H9 (cell line): ENCODE measurements at regions not wholly inside any gene's neighbourhood (a gene's known extent, or its start where the extent isn't known, plus 50 kb on each side); places are given as distances from the start of the nearest gene placed in this dataset.
A peak's percentile ranks its signal among the peaks of the same experiment; 100 is the strongest.

Source experiments
- DNase-seq: peaks from one replicate; pipeline ENCODE4 v3.0.0-alpha.2; 2017
- H2AFZ ChIP-seq: one replicate; pipeline ENCODE4 v1.6.1; 2013; ENCODE audit warnings: mild to moderate bottlenecking, low read length, control low read depth, moderate library complexity
- H2AK5ac ChIP-seq: 2 replicates; pipeline ENCODE4 v1.6.1; 2013; ENCODE audit warnings: low read length, control low read depth, mixed read lengths; ENCODE audit not compliant: insufficient read length
- H2BK120ac ChIP-seq: one replicate; pipeline ENCODE4 v1.6.1; 2013; ENCODE audit warnings: low read depth, mild to moderate bottlenecking, low read length, control low read depth, inconsistent platforms; ENCODE audit not compliant: poor library complexity, severe bottlenecking
- H2BK12ac ChIP-seq: 2 replicates; pipeline ENCODE4 v1.6.1; 2013; ENCODE audit warnings: low read length, control low read depth, mixed read lengths, low read depth; ENCODE audit not compliant: insufficient read length
- H2BK15ac ChIP-seq: 2 replicates; pipeline ENCODE4 v1.6.1; 2013; ENCODE audit warnings: low read depth, low read length, control low read depth
- H2BK20ac ChIP-seq: one replicate; pipeline ENCODE4 v1.6.1; 2013; ENCODE audit warnings: low read depth, mild to moderate bottlenecking, low read length, control low read depth, inconsistent platforms; ENCODE audit not compliant: poor library complexity, severe bottlenecking
- H2BK5ac ChIP-seq: 2 replicates; pipeline ENCODE4 v1.6.1; 2013; ENCODE audit warnings: low read length, control low read depth, mixed read lengths; ENCODE audit not compliant: insufficient read length
- H3K14ac ChIP-seq: 2 replicates; pipeline ENCODE4 v1.6.1; 2013; ENCODE audit warnings: low read length, control low read depth; ENCODE audit not compliant: insufficient read depth
- H3K18ac ChIP-seq: 2 replicates; pipeline ENCODE4 v1.6.1; 2013; ENCODE audit warnings: low read depth, mild to moderate bottlenecking, mixed read lengths, low read length, control low read depth; ENCODE audit not compliant: insufficient read length
- H3K23ac ChIP-seq: 2 replicates; pipeline ENCODE4 v1.6.1; 2013; ENCODE audit warnings: low read length, control low read depth, mixed read lengths, low read depth; ENCODE audit not compliant: insufficient read length
- H3K23me2 ChIP-seq: 2 replicates; pipeline ENCODE4 v1.6.1; 2013; ENCODE audit warnings: low read depth, mild to moderate bottlenecking, mixed read lengths, low read length, control low read depth; ENCODE audit not compliant: insufficient read length, poor library complexity, severe bottlenecking
- H3K27ac ChIP-seq: 2 replicates; pipeline ENCODE4 v1.5.1; 2013; ENCODE audit warnings: low read length, control low read depth, mixed read lengths, low read depth; ENCODE audit not compliant: insufficient read length
- H3K27me3 ChIP-seq: 2 replicates; pipeline ENCODE4 v1.6.1; 2013; ENCODE audit warnings: low read length, control low read depth, inconsistent platforms; ENCODE audit not compliant: insufficient read depth
- H3K4ac ChIP-seq: 2 replicates; pipeline ENCODE4 v1.6.1; 2013; ENCODE audit warnings: low read depth, mild to moderate bottlenecking, control low read depth, inconsistent platforms, low read length, moderate library complexity
- H3K4me1 ChIP-seq: 2 replicates; pipeline ENCODE4 v1.6.1; 2013; ENCODE audit warnings: low read length, control low read depth, inconsistent platforms; ENCODE audit not compliant: insufficient read depth
- H3K4me2 ChIP-seq: 2 replicates; pipeline ENCODE4 v1.6.1; 2013; ENCODE audit warnings: low read length, control low read depth, mixed read lengths; ENCODE audit not compliant: insufficient read length, insufficient read depth
- H3K56ac ChIP-seq: 2 replicates; pipeline ENCODE4 v1.6.1; 2013; ENCODE audit warnings: low read depth, mild to moderate bottlenecking, mixed read lengths, low read length, control low read depth; ENCODE audit not compliant: insufficient read length
- H3K79me1 ChIP-seq: 2 replicates; pipeline ENCODE4 v1.6.1; 2013; ENCODE audit warnings: low read depth, mild to moderate bottlenecking, moderate library complexity, low read length, control low read depth, inconsistent platforms; ENCODE audit not compliant: insufficient read depth, poor library complexity, severe bottlenecking
- H3K79me2 ChIP-seq: 2 replicates; pipeline ENCODE4 v1.6.1; 2013; ENCODE audit warnings: low read length, control low read depth, inconsistent platforms; ENCODE audit not compliant: insufficient read depth
- H3K9ac ChIP-seq: 2 replicates; pipeline ENCODE4 v1.6.1; 2013; ENCODE audit warnings: low read length, control low read depth, mixed read lengths; ENCODE audit not compliant: insufficient read length; ENCODE audit errors: extremely low read depth
- H3K9me3 ChIP-seq: one replicate; pipeline ENCODE4 v1.6.1; 2013; ENCODE audit warnings: low read depth, low read length, inconsistent platforms; ENCODE audit not compliant: control insufficient read depth
- H3T11ph ChIP-seq: one replicate; pipeline ENCODE4 v1.6.1; 2013; ENCODE audit warnings: mild to moderate bottlenecking, low read length, control low read depth, inconsistent platforms
- H4K20me1 ChIP-seq: one replicate; pipeline ENCODE4 v1.6.1; 2013; ENCODE audit not compliant: control insufficient read depth, insufficient read length, insufficient read depth
- H4K5ac ChIP-seq: 2 replicates; pipeline ENCODE4 v1.6.1; 2013; ENCODE audit warnings: low read depth, mild to moderate bottlenecking, mixed read lengths, low read length, control low read depth; ENCODE audit not compliant: insufficient read length
- H4K8ac ChIP-seq: replicated peaks from 2 replicates; pipeline ENCODE4 v1.6.1; 2013; ENCODE audit warnings: low read length, control low read depth, mixed read lengths, low read depth; ENCODE audit not compliant: insufficient read length
- H4K91ac ChIP-seq: 2 replicates; pipeline ENCODE4 v1.6.1; 2013; ENCODE audit warnings: low read depth, mild to moderate bottlenecking, moderate library complexity, mixed read lengths, low read length, control low read depth; ENCODE audit not compliant: insufficient read length
- H3K27ac Mint-ChIP-seq, 3 experiments: 2 replicates in 2 of 3; 3 replicates in 1 of 3; pipeline ENCODE4 v1.8.0; 2020 to 2021; ENCODE audit warnings: mixed read lengths in 3 of 3, mild to moderate bottlenecking in 1 of 3, moderate library complexity in 1 of 3
- H3K27me3 Mint-ChIP-seq: 2 replicates; pipeline ENCODE4 v1.8.0; 2021; ENCODE audit warnings: low read depth, mild to moderate bottlenecking, moderate library complexity, mixed read lengths
- H3K36me3 Mint-ChIP-seq, 3 experiments: 2 replicates in 2 of 3; 3 replicates in 1 of 3; pipeline ENCODE4 v1.8.0; 2020 to 2021; ENCODE audit warnings: low read depth in 3 of 3, mixed read lengths in 3 of 3; ENCODE audit not compliant: insufficient read depth in 1 of 3
- H3K4me1 Mint-ChIP-seq, 2 experiments: 2 replicates each; pipeline ENCODE4 v1.8.0; 2020; ENCODE audit warnings: mixed read lengths in 2 of 2
- H3K4me3 Mint-ChIP-seq, 2 experiments: 2 replicates in 1 of 2; 3 replicates in 1 of 2; pipeline ENCODE4 v1.8.0; 2020 to 2021; ENCODE audit warnings: mild to moderate bottlenecking in 2 of 2, mixed read lengths in 2 of 2, moderate library complexity in 1 of 2
- H3K9me3 Mint-ChIP-seq, 2 experiments: 2 replicates in 1 of 2; 3 replicates in 1 of 2; pipeline ENCODE4 v1.8.0; 2020; ENCODE audit warnings: mild to moderate bottlenecking in 2 of 2, mixed read lengths in 2 of 2, moderate library complexity in 1 of 2
- CTCF ChIP-seq: fragments of 200-600 bp; sonication (generic); conservative IDR thresholded peaks from 3 replicates; pipeline ENCODE4 v1.8.0; 2021; ENCODE audit warnings: antibody characterized with exemption, mild to moderate bottlenecking
- WGBS: extraction: QIAGEN DNeasy Blood & Tissue Kit; methylation state at CpG from one replicate; pipeline ENCODE4 v1.1.7; 2013; ENCODE audit warnings: missing lambda C conversion rate, low lambda C conversion rate, mixed read lengths; ENCODE audit not compliant: insufficient read length; ENCODE audit errors: extremely low coverage; 5-methylcytosine and 5-hydroxymethylcytosine counted together

GRCh38 chr3:13161021-13161759, 88.0 kb upstream of the IQSEC1 start:
- Histone ChIP-seq H4K91ac (no peak overlapping the region), H3K79me1 (no peaks in the 10 kb centered on the region), H3T11ph (no peak overlapping the region), H3K23me2 (no peaks in the 10 kb centered on the region), H3K23ac (no peak overlapping the region), H3K27me3 (no peaks in the 10 kb centered on the region), H2BK20ac (no peak overlapping the region), H2BK12ac (no peak overlapping the region), H4K20me1 (no peaks in the 10 kb centered on the region), H3K79me2 (no peaks in the 10 kb centered on the region), H3K56ac (no peak overlapping the region), H3K9ac (no peak overlapping the region), H3K18ac (peak overlapping the region; percentile 12), H3K9me3 (no peaks in the 10 kb centered on the region), H2BK5ac (no peak overlapping the region), H4K8ac (no peak overlapping the region), H3K4me1 (peaks cover 7% of the 10 kb centered on the region; the same call in 1 of the 2 replicates), H4K5ac (no peak overlapping the region), H2BK120ac (no peak overlapping the region), H2BK15ac (no peak overlapping the region), H2AFZ (no peak overlapping the region), H3K4me2 (no peak overlapping the region), H3K4ac (no peak overlapping the region), H3K27ac (no peak overlapping the region), H2AK5ac (no peak overlapping the region), H3K14ac (peak overlapping the region; percentile 62; the same call in 1 of the 2 replicates)
- peaks cover 0 to 6% (median 4%) of the 10 kb centered on the region in 3 experiments; a peak in 5 of 7 replicates for H3K36me3 Mint-ChIP-seq
- peak overlapping the region in 1 of 2 experiments; percentile 31; a peak in 1 of 5 replicates for H3K4me3 Mint-ChIP-seq
- no peaks in the 10 kb centered on the region; the same call in 1 of the 2 replicates for H3K27me3 Mint-ChIP-seq
- no CpG with 5 or more reads among the region's 21 CpGs for WGBS
- H3K9me3 Mint-ChIP-seq, result peaks cover 0 to 9% of the 10 kb centered on the region in 2 experiments; a peak in 2 of 5 replicates
- H3K27ac Mint-ChIP-seq, result peak overlapping the region in 1 of 3 experiments; percentile 39; a peak in 1 of 7 replicates
- H3K4me1 Mint-ChIP-seq, result peaks cover 46 to 50% of the 10 kb centered on the region in 2 experiments
- DNase-seq, result peak; percentile 45
- no peak for TF ChIP-seq CTCF
